Left lobe of liver (tissue), 2 donors: ENCODE measurements at regions not wholly inside any gene's neighbourhood (a gene's known extent, or its start where the extent isn't known, plus 50 kb on each side); places are given as distances from the start of the nearest gene placed in this dataset.
"Not testable (repeated sequence)": the region's sequence is repeated elsewhere in the genome, so short reads cannot be mapped to it uniquely, and the experiment has no call there.

ENCODE experiments used
- ATAC-seq: fragments of 200-7000 bp; cut with Tn5 transposase; one replicate; pipeline ENCODE4 v1.9.1; 2020; ENCODE audit warnings: mild to moderate bottlenecking, moderate library complexity
- DNase-seq: peaks from one replicate; pipeline ENCODE4 v3.0.0-alpha.2; 2020; ENCODE audit warnings: low spot score
- donor health status: DM: no; HTN: no; CAD: no; lungs with moderate emphysema.
- donor health status: DM: no; HTN: yes; CAD: no.

- no peak for DNase-seq
- no peak for ATAC-seq
Observed at GRCh38 chr9:105021917-105022316, 94.0 kb upstream of the ABCA1 start.

GRCh38 chr9:105022545-105022944, 94.6 kb upstream of the ABCA1 start:
- not testable (repeated sequence) for ATAC-seq, DNase-seq

GRCh38 chr9:105023788-105024187, 95.8 kb upstream of the ABCA1 start:
- DNase-seq = no peak

GRCh38 chr9:105024529-105024928, 96.6 kb upstream of the ABCA1 start:
- ATAC-seq (no peak), DNase-seq (no peak)

More at GRCh38 chr9:105023788-105024187, 95.8 kb upstream of the ABCA1 start:
- no peak for ATAC-seq

GRCh38 chr9:105026451-105026850, 98.5 kb upstream of the ABCA1 start:
- DNase-seq (no peak), ATAC-seq (no peak)

GRCh38 chr9:105027084-105027483, 99.1 kb upstream of the ABCA1 start:
- ATAC-seq (peak; percentile 41), DNase-seq (no peak)

- no peak for ATAC-seq
- DNase-seq = no peak
Observed at GRCh38 chr9:105030285-105030684, 102.3 kb upstream of the ABCA1 start.

GRCh38 chr9:105037139-105037538, 109.2 kb upstream of the ABCA1 start:
- DNase-seq (no peak), ATAC-seq (no peak)

GRCh38 chr9:105038051-105038450, 110.1 kb upstream of the ABCA1 start:
- no peak for ATAC-seq
- no peak for DNase-seq

GRCh38 chr9:105039175-105039799, 111.3 kb upstream of the ABCA1 start:
- ATAC-seq (no peak), DNase-seq (no peak)

GRCh38 chr9:105043370-105043936, 115.5 kb upstream of the ABCA1 start:
- DNase-seq (no peak), ATAC-seq (no peak)

GRCh38 chr9:105044518-105044917, 116.6 kb upstream of the ABCA1 start:
- no peak for DNase-seq

GRCh38 chr9:105046907-105047741, 119.2 kb upstream of the ABCA1 start:
- peak; percentile 26 for ATAC-seq
- DNase-seq = no peak

More at GRCh38 chr9:105044518-105044917, 116.6 kb upstream of the ABCA1 start:
- no peak for ATAC-seq

GRCh38 chr9:105047742-105048041, 119.7 kb upstream of the ABCA1 start:
- ATAC-seq = no peak
- no peak for DNase-seq

GRCh38 chr9:105048331-105048730, 120.4 kb upstream of the ABCA1 start:
- ATAC-seq = no peak

GRCh38 chr9:105050296-105050695, 122.3 kb upstream of the ABCA1 start:
- ATAC-seq (no peak), DNase-seq (no peak)

More at GRCh38 chr9:105048331-105048730, 120.4 kb upstream of the ABCA1 start:
- DNase-seq = no peak

- ATAC-seq (no peak), DNase-seq (no peak)
Observed at GRCh38 chr9:105051897-105052296, 123.9 kb upstream of the ABCA1 start.

GRCh38 chr9:105052346-105052745, 124.4 kb upstream of the ABCA1 start:
- no peak for DNase-seq
- ATAC-seq = no peak

GRCh38 chr9:105053209-105053652, 125.3 kb upstream of the ABCA1 start:
- no peak for ATAC-seq
- DNase-seq = no peak

GRCh38 chr9:105054491-105054890, 126.5 kb upstream of the ABCA1 start:
- peak; percentile 34 for ATAC-seq

GRCh38 chr9:105055917-105056316, 128.0 kb upstream of the ABCA1 start:
- ATAC-seq (no peak), DNase-seq (no peak)

More at GRCh38 chr9:105054491-105054890, 126.5 kb upstream of the ABCA1 start:
- DNase-seq = no peak

- DNase-seq = no peak
- ATAC-seq = no peak
Observed at GRCh38 chr9:105057551-105057950, 129.6 kb upstream of the ABCA1 start.
